H1 (cell line): ENCODE measurements at regions not wholly inside any gene's neighbourhood (a gene's known extent, or its start where the extent isn't known, plus 50 kb on each side); places are given as distances from the start of the nearest gene placed in this dataset.
"Not testable (repeated sequence)": the region's sequence is repeated elsewhere in the genome, so short reads cannot be mapped to it uniquely, and the experiment has no call there.

ENCODE experiments used
- CTCF ChIA-PET: fragments of 300-600 bp; sonication (Branson Sonifier 250); formaldehyde crosslinking; loops from one replicate; lab custom pipeline; 2021; ENCODE audit not compliant: partially characterized antibody; lab: Charles Lee
- POLR2A ChIA-PET: fragments of 300-600 bp; sonication (Branson Sonifier 250); formaldehyde crosslinking; loops from one replicate; lab custom pipeline; 2021; ENCODE audit warnings: inconsistent platforms; ENCODE audit not compliant: partially characterized antibody; lab: Charles Lee
- DNase-seq, 2 experiments: peaks; one replicate each; pipeline versions ENCODE4 v3.0.0 to v3.0.0-alpha.2; 2010 to 2022; ENCODE audit warnings: low spot score in 2 of 2, low read depth in 1 of 2, mixed read lengths in 1 of 2
- FAIRE-seq: peaks from 2 replicates; lab custom pipeline; 2011; peaks lifted over from hg19 to GRCh38; lab: Jason Lieb, UNC
- H2AFZ ChIP-seq: 2 replicates; pipeline ENCODE4 v1.8.1; 2012; ENCODE audit warnings: low read length, inconsistent platforms
- H2AK5ac ChIP-seq: 2 replicates; pipeline ENCODE4 v1.6.1; 2013; ENCODE audit warnings: low read depth, low read length
- H2BK120ac ChIP-seq: replicated peaks from 2 replicates; pipeline ENCODE3; 2013; ENCODE audit warnings: low read depth, low read length, inconsistent platforms
- H2BK12ac ChIP-seq: 2 replicates; pipeline ENCODE4 v1.6.1; 2013; ENCODE audit warnings: low read depth, low read length
- H2BK15ac ChIP-seq: 2 replicates; pipeline ENCODE4 v1.6.1; 2013; ENCODE audit warnings: low read length
- H2BK20ac ChIP-seq: 2 replicates; pipeline ENCODE4 v1.6.1; 2013; ENCODE audit warnings: low read length
- H2BK5ac ChIP-seq: 2 replicates; pipeline ENCODE4 v1.6.1; 2013; ENCODE audit warnings: low read depth, low read length
- H3K14ac ChIP-seq: 2 replicates; pipeline ENCODE4 v1.6.1; 2013; ENCODE audit warnings: inconsistent platforms; ENCODE audit not compliant: insufficient read length
- H3K18ac ChIP-seq: 2 replicates; pipeline ENCODE4 v1.6.1; 2013; ENCODE audit warnings: low read length; ENCODE audit errors: extremely low read depth
- H3K23ac ChIP-seq: 2 replicates; pipeline ENCODE4 v1.6.1; 2013; ENCODE audit warnings: inconsistent platforms; ENCODE audit not compliant: insufficient read length
- H3K23me2 ChIP-seq: 2 replicates; pipeline ENCODE4 v1.6.1; 2013; ENCODE audit warnings: low read depth, low read length
- H3K27ac ChIP-seq: 2 replicates; pipeline ENCODE4 v1.6.1; 2011; ENCODE audit warnings: low read depth, low read length, inconsistent platforms
- H3K27me3 ChIP-seq, 4 experiments: replicated peaks in 1 of 4; 1 replicate in 1 of 4; 2 replicates in 3 of 4; pipeline versions ENCODE4 v1.6.1 to v1.8.1; 2011 to 2013; ENCODE audit warnings: low read length in 3 of 4, mild to moderate bottlenecking in 3 of 4, inconsistent platforms in 2 of 4, mixed read lengths in 2 of 4, moderate library complexity in 1 of 4; ENCODE audit not compliant: control insufficient read depth in 3 of 4, insufficient read depth in 3 of 4; ENCODE audit errors: extremely low read depth in 1 of 4
- H3K36me3 ChIP-seq, 4 experiments: 2 replicates each; pipeline versions ENCODE4 v1.6.1 to v1.8.1; 2011 to 2013; ENCODE audit warnings: mild to moderate bottlenecking in 4 of 4, low read length in 3 of 4, moderate library complexity in 2 of 4, control low read depth in 1 of 4, inconsistent platforms in 1 of 4; ENCODE audit not compliant: insufficient read depth in 4 of 4, control insufficient read depth in 2 of 4
- H3K4ac ChIP-seq: replicated peaks from 2 replicates; pipeline ENCODE3; 2013; ENCODE audit warnings: low read length, low read depth, mixed read lengths, inconsistent platforms; ENCODE audit not compliant: insufficient read length
- H3K4me1 ChIP-seq, 4 experiments: replicated peaks in 1 of 4; 1 replicate in 1 of 4; 2 replicates in 3 of 4; pipeline versions ENCODE4 v1.6.1 to v1.8.1; 2011 to 2013; ENCODE audit warnings: low read length in 3 of 4, inconsistent platforms in 2 of 4, mixed read lengths in 1 of 4; ENCODE audit not compliant: insufficient read depth in 4 of 4, control insufficient read depth in 3 of 4
- H3K4me2 ChIP-seq, 2 experiments: 2 replicates each; pipeline versions ENCODE4 v1.6.1 to v1.8.1; 2011 to 2013; ENCODE audit warnings: low read depth in 2 of 2, low read length in 2 of 2, control low read depth in 1 of 2, inconsistent platforms in 1 of 2, mild to moderate bottlenecking in 1 of 2; ENCODE audit not compliant: insufficient read depth in 1 of 2
- H3K4me3 ChIP-seq, 4 experiments: fragments of 200-600, 300-600 bp in 1 of 4; sonication (generic), shearing (Covaris generic), sonication (Bioruptor Twin) in 1 of 4; 2 replicates each; pipeline versions ENCODE4 v1.5.1 to v1.8.1; 2011 to 2016; ENCODE audit warnings: low read length in 4 of 4, low read depth in 3 of 4, control low read depth in 2 of 4, inconsistent platforms in 2 of 4, mild to moderate bottlenecking in 2 of 4, mixed read lengths in 1 of 4, moderate library complexity in 1 of 4; ENCODE audit not compliant: insufficient read depth in 2 of 4; ENCODE audit errors: extremely low read depth in 1 of 4
- H3K56ac ChIP-seq: replicated peaks from 2 replicates; pipeline ENCODE3; 2013; ENCODE audit warnings: low read depth, mild to moderate bottlenecking, mixed read lengths, low read length, inconsistent platforms; ENCODE audit not compliant: insufficient read length
- H3K79me1 ChIP-seq: 2 replicates; pipeline ENCODE4 v1.6.1; 2013; ENCODE audit warnings: low read depth, low read length, control low read depth
- H3K79me2 ChIP-seq, 2 experiments: 2 replicates each; pipeline versions ENCODE4 v1.6.1 to v1.8.1; 2012 to 2013; ENCODE audit warnings: low read length in 2 of 2, mild to moderate bottlenecking in 2 of 2, inconsistent platforms in 1 of 2; ENCODE audit not compliant: insufficient read depth in 2 of 2, control insufficient read depth in 1 of 2
- H3K9ac ChIP-seq, 4 experiments: replicated peaks in 1 of 4; 1 replicate in 1 of 4; 2 replicates in 3 of 4; pipeline versions ENCODE4 v1.6.1 to v1.8.1; 2011 to 2013; ENCODE audit warnings: low read depth in 3 of 4, low read length in 3 of 4, control low read depth in 2 of 4, mild to moderate bottlenecking in 2 of 4, moderate library complexity in 2 of 4, inconsistent platforms in 1 of 4; ENCODE audit errors: extremely low read depth in 1 of 4
- H3K9me3 ChIP-seq, 2 experiments: 2 replicates each; pipeline versions ENCODE4 v1.6.1 to v1.8.1; 2012 to 2013; ENCODE audit warnings: mild to moderate bottlenecking in 2 of 2, moderate library complexity in 2 of 2, control low read depth in 1 of 2, inconsistent platforms in 1 of 2, low read depth in 1 of 2, low read length in 1 of 2, mixed read lengths in 1 of 2; ENCODE audit not compliant: insufficient read depth in 2 of 2
- H4K20me1 ChIP-seq, 2 experiments: replicated peaks in 1 of 2; 2 replicates each; pipeline versions ENCODE3 to v1.8.1; 2011 to 2013; ENCODE audit warnings: inconsistent platforms in 2 of 2, low read length in 2 of 2, mild to moderate bottlenecking in 1 of 2; ENCODE audit not compliant: insufficient read depth in 2 of 2, control insufficient read depth in 1 of 2
- H4K5ac ChIP-seq: 2 replicates; pipeline ENCODE4 v1.6.1; 2013; ENCODE audit warnings: low read length, low read depth, mixed read lengths, inconsistent platforms; ENCODE audit not compliant: insufficient read length
- H4K8ac ChIP-seq: 2 replicates; pipeline ENCODE4 v1.8.0; 2013; ENCODE audit warnings: mild to moderate bottlenecking, moderate library complexity, low read length, inconsistent platforms; ENCODE audit not compliant: insufficient read depth; ENCODE audit errors: extremely low read depth
- H4K91ac ChIP-seq: replicated peaks from 2 replicates; pipeline ENCODE3; 2013; ENCODE audit warnings: low read length, mixed read lengths, inconsistent platforms; ENCODE audit not compliant: insufficient read length
- WGBS, 2 experiments: shearing (Covaris generic) in 1 of 2; methylation state at CpG; one replicate each; pipeline versions ENCODE4 v1.1.6 to v1.1.7; 2013 to 2015; ENCODE audit warnings: low lambda C conversion rate in 2 of 2, mixed read lengths in 2 of 2, inconsistent platforms in 1 of 2, low coverage in 1 of 2, missing lambda C conversion rate in 1 of 2; ENCODE audit not compliant: insufficient replicate concordance in 2 of 2, insufficient coverage in 1 of 2, insufficient read length in 1 of 2; ENCODE audit errors: extremely low coverage in 1 of 2, missing lambda C conversion rate in 1 of 2; 5-methylcytosine and 5-hydroxymethylcytosine counted together

DNA sequence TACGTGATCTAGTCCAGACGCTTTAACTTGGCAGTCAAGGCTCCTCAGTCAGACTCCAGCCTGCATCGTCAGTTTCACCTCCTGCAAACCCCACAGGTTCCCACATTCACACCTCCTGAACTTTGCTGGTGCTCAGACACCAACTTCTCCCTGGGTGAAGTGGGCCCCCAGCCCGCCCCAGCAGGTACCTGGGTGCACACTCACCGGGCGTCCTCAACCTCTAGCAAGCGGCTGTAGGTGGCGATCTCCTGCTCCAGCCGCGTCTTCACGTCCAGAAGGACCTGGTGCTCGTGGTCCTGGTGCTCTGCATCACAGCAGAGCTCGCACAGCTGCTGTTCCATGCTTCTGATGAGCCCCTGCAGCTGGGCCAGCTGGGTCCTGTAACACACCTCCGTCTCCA is 122.9 kb downstream of the TNFRSF13B start:
- H3K56ac ChIP-seq, H3K4me1 ChIP-seq, H4K8ac ChIP-seq, H2BK20ac ChIP-seq, CTCF ChIA-PET, H2AFZ ChIP-seq, H2BK12ac ChIP-seq, H3K36me3 ChIP-seq, H3K9me3 ChIP-seq, H2BK15ac ChIP-seq, H3K4me3 ChIP-seq, H2BK5ac ChIP-seq, H3K23ac ChIP-seq, H4K20me1 ChIP-seq, H2BK120ac ChIP-seq, H4K5ac ChIP-seq, H3K9ac ChIP-seq, FAIRE-seq, POLR2A ChIA-PET, H3K14ac ChIP-seq, H3K27me3 ChIP-seq, H3K23me2 ChIP-seq, H2AK5ac ChIP-seq, DNase-seq, H3K4me2 ChIP-seq, H3K79me2 ChIP-seq, H3K27ac ChIP-seq, H3K79me1 ChIP-seq, H3K18ac ChIP-seq, H4K91ac ChIP-seq, H3K4ac ChIP-seq: not testable (repeated sequence)
- no CpG with 5 or more reads among the region's 14 CpGs for WGBS, 2 experiments

DNA sequence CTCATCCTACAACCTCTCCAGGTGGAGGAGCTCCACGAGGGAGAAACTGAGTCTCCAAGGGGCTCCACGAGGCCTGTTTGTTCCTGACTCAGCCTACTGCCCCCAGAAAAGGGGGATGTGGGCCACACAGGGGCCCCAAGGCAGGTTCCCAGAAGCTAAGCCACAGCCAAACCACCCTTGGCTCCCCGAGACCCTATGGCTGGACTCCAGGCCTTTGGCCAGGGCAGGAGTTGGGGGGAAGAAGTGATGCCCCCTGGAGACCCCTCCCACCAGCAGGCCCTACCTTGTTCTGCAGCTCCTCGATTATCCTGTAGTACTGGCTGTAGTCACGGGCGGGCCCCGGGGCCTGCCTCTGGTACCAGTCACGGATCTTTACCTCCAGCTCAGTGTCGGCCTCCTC is 126.8 kb downstream of the TNFRSF13B start:
- POLR2A ChIA-PET, DNase-seq, H3K14ac ChIP-seq, H3K23ac ChIP-seq, H3K4me1 ChIP-seq, H4K20me1 ChIP-seq, H3K9me3 ChIP-seq, H3K23me2 ChIP-seq, FAIRE-seq, H2BK15ac ChIP-seq, H3K79me2 ChIP-seq, H2BK5ac ChIP-seq, H3K27ac ChIP-seq, H3K27me3 ChIP-seq, H3K56ac ChIP-seq, H2BK120ac ChIP-seq, H3K4me2 ChIP-seq, H3K9ac ChIP-seq, H4K91ac ChIP-seq, CTCF ChIA-PET, H2AFZ ChIP-seq, H2BK12ac ChIP-seq, H2BK20ac ChIP-seq, H3K36me3 ChIP-seq, H3K79me1 ChIP-seq, H2AK5ac ChIP-seq, H4K5ac ChIP-seq, H4K8ac ChIP-seq, H3K4ac ChIP-seq, H3K4me3 ChIP-seq, H3K18ac ChIP-seq: not testable (repeated sequence)
- 100% methylated on average over 1 of the region's 9 CpGs; no CpG with 5 or more reads in 1 of the 2 experiments for WGBS, 2 experiments
